Body of pancreas (tissue), 4 donors: ENCODE measurements at regions not wholly inside any gene's neighbourhood (a gene's known extent, or its start where the extent isn't known, plus 50 kb on each side); places are given as distances from the start of the nearest gene placed in this dataset.

Experiments
- POLR2A ChIP-seq, 3 donors: fragments of 450-650 bp; IDR thresholded peaks; one replicate each; pipeline ENCODE4 v1.6.1; 2016; ENCODE audit warnings: antibody characterized with exemption in 3 of 3, mild to moderate bottlenecking in 2 of 3
- TF ChIP-seq, protein P1 (sequence below), 7 experiments: fragments of 450-650 bp in 4 of 7; fragments of 200-600 bp in 3 of 7; sonication (generic) in 3 of 7; IDR thresholded peaks; one replicate each; pipeline ENCODE4 v1.5.1; 2016 to 2019; ENCODE audit warnings: antibody characterized with exemption in 7 of 7

DNA sequence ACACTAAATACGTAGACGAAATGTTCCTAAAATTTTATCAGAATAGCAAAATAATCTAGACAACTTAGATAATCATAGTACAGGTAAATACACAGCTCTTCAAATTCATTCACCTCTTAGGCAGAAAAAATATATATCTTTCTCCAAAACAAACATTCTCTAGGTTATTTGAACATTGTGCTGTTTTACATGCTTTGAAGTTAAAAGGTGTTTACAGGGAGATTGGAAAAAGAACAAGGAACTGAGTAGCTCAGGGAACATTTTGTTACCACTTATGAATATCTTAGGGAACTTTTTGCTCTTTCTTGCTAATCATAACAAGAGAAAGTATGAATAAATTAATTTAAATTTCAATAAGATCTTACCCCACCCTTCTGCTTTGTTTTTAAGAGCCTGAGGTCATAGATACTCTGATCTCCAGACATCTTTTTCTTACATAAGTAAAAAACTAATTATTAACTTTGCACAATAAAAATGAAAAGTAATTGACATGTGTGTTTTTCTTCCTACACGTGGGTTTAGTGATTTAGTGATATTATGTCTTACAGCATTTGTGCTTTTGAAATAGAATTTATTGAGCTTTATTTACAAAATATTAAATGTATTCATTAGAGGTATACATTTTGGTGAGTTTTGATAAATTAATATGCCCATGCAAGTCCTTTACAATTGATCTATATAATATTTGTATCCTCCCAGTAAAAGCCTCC lies 1141.4 kb upstream of the EYS start:
- TF ChIP-seq, protein P1, sequence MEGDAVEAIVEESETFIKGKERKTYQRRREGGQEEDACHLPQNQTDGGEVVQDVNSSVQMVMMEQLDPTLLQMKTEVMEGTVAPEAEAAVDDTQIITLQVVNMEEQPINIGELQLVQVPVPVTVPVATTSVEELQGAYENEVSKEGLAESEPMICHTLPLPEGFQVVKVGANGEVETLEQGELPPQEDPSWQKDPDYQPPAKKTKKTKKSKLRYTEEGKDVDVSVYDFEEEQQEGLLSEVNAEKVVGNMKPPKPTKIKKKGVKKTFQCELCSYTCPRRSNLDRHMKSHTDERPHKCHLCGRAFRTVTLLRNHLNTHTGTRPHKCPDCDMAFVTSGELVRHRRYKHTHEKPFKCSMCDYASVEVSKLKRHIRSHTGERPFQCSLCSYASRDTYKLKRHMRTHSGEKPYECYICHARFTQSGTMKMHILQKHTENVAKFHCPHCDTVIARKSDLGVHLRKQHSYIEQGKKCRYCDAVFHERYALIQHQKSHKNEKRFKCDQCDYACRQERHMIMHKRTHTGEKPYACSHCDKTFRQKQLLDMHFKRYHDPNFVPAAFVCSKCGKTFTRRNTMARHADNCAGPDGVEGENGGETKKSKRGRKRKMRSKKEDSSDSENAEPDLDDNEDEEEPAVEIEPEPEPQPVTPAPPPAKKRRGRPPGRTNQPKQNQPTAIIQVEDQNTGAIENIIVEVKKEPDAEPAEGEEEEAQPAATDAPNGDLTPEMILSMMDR (IDR thresholded peaks at IDR 0.05), result no peak
- TF ChIP-seq POLR2A (IDR thresholded peaks at IDR 0.05), result no peak
